HUDEP-2 (cell line): ENCODE measurements at regions not wholly inside any gene's neighbourhood (a gene's known extent, or its start where the extent isn't known, plus 50 kb on each side); places are given as distances from the start of the nearest gene placed in this dataset.

ENCODE experiments used
- DNase-seq, 76 experiments: peaks; one replicate each; lab custom pipeline; 2025; ENCODE audit not compliant: unreplicated experiment in 76 of 76; lab: John Stamatoyannopoulos, UW

- DNase-seq, result no peak
Observed at GRCh38 chr22:47296405-47297260, 534.2 kb downstream of the TBC1D22A start.

DNA sequence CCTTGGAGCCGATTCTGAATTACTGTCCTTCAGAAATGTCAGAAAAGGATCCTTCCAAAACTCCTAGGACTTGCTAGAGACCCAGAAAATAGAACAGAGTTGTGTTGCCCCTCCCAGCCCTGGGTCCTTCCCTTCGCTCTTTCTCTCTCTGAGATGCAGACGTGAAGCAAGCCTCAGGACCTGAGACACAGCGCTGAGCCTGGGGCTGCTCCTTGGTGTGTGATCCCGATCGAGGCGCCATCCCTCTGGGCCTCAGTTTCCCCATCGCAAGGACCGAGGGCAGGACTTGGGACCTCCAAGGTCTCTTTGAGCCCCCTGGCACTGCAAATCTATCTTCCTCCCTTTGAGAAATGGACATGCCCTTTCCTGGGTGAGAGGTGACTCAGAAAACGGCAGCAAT is 533.5 kb downstream of the TBC1D22A start:
- no peak for DNase-seq

GRCh38 chr22:47295226-47295901 is 532.9 kb downstream of the TBC1D22A start:
- DNase-seq, result no peak

DNA sequence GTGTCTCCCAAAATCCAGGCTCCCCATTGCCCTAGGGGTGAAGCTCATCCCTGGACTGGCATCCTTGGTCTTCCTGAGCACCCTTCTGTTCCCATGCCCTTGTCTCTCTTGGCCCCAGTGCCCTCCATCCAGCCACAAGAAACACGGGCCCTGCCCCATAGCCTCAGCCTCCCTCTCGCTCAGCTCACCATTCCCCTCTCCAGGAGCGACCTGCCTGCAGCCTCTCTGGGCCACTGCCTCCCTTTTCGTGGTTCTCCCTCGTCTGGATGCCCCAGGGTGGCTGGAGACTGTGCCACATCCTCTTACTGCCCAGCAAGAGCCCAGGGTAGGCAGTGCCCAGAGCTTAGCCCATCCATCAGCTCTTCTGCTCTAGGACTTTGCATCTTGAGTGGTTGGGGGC is 532.1 kb downstream of the TBC1D22A start:
- no peak for DNase-seq

GRCh38 chr22:47294222-47294532 is 531.7 kb downstream of the TBC1D22A start:
- DNase-seq, result no peak

- DNase-seq, result no peak
Observed at GRCh38 chr22:47293368-47294221, 531.1 kb downstream of the TBC1D22A start.

DNA sequence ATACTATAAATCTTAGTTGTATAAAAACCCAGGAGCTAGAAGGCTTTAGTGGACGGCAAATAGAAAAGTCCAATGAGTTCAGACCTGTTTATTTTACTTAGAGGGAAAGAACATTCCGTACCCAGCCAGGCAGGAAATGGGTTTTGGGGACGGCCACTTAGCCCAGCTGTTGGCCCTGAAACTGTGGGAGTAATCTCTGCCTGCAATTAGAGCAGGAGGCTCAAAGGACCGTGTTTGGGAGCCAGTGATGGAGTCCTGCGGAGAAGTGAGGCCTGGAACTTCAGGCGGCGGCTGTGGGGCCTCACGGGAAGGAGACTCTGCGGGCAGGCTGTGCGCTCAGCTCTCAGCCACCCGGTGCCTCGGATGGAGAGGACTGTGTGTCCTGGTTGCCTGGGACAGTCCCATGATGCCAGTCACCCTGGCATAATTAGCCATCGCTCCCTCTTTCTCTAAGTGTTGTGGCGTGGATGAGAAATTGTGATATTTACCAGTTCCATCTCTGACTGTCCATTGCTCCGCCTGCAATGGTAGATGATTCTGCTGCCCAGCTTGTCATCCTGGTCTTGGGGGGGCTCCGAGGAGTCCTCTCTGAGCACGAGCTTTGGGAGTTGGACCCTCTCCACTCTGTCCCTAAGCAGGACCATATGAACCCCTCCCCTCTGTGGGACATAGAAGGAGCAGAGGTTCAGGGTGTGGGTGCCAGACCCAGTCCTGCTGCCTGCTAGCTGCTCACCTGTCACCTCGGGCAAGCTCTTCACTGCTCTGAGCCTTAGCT is 530.3 kb downstream of the TBC1D22A start:
- DNase-seq, result no peak

GRCh38 chr22:47291565-47292495 is 529.4 kb downstream of the TBC1D22A start:
- DNase-seq, result no peak

- no peak for DNase-seq
Observed at GRCh38 chr22:47290706-47291430, 528.4 kb downstream of the TBC1D22A start.

GRCh38 chr22:47289336-47289985 is 527.0 kb downstream of the TBC1D22A start:
- no peak for DNase-seq

DNA sequence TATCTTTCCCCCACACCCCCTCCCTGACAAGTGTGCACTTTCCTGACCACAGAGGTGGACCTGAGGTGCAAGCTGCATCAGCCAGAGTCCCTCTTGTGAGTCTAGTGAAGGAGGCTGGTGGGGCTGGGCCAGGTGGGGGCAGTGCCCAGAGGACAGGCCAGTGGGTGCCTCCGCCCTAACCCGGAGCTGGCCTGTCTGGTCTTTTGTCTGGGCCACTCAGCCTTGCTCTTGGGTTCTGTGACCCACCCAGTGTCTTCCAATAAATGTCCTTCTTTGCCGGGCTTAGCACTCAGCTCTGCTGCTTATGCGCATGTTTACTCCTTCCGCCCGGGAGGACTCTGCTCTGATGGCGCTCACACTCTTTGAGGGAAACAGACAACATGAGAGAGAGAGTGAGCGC is 526.2 kb downstream of the TBC1D22A start:
- DNase-seq, result no peak

GRCh38 chr22:47287516-47287915 is 525.1 kb downstream of the TBC1D22A start:
- DNase-seq, result no peak

- DNase-seq, result no peak
Observed at GRCh38 chr22:47286590-47286989, 524.1 kb downstream of the TBC1D22A start.

- DNase-seq, result no peak
Observed at GRCh38 chr22:47285981-47286380, 523.5 kb downstream of the TBC1D22A start.

DNA sequence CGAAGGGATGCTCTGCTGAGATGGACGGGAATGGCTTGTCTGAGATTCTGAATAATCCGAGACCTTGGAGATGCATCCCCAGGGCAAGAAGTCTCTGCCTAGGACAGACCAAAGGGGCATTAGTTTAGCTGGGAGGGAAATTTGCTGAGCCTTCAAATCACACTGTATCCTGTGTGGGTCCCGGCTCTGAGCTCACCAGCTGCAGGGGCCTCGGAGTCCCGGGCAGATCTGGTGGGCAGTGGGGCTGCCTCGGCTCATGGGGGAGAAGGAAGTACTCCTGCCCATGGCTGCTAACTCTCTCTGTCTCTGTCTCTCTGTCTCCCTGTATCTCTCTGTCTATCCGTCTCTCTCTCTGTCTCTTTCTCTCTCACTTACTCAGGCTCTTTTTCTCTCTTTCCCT is 522.4 kb downstream of the TBC1D22A start:
- no peak for DNase-seq

DNA sequence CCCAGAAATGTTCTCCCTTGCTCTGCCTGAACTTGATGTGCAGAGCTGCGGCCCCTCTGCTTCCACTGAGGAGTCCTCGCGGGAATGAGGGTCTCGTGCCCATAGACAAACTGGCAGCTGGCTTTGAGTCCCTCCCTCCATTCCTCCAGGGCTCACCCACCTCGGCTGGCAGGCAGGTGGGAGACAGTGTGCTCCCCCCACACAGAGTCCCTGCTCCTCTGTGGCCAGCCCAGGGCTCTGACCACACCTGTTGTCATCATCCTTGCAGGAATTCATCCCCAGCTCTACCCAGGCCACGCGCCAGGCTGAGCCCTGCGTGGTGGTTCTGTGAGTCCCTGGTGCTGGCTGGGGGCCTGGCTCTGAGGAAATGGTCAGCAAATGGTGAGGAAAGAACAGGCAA is 521.9 kb downstream of the TBC1D22A start:
- no peak for DNase-seq

GRCh38 chr22:47283616-47284270 is 521.3 kb downstream of the TBC1D22A start:
- no peak for DNase-seq

DNA sequence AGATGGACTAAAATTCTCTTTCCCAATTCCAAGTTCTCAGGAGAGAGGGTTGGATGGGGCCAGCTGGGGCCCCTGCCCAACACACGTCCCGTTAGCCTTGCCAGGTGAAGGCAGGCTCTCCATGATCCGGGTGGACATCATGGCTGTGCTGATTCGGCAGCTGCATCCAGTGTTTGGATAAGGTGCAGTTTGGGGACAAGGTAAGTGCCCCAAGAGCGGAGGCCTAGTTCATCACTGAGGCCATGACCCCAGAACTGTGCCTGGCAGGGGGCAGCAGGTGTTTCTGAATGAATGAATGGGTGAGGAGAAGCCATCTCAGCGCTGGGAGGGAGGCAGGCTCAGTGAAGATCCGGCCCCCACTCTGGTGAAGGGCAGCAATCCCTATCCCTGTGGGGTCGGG is 520.4 kb downstream of the TBC1D22A start:
- no peak for DNase-seq
